ENCODE measurements at regions not wholly inside any gene's neighbourhood (a gene's known extent, or its start where the extent isn't known, plus 50 kb on each side); places are given as distances from the start of the nearest gene placed in this dataset.

DNA sequence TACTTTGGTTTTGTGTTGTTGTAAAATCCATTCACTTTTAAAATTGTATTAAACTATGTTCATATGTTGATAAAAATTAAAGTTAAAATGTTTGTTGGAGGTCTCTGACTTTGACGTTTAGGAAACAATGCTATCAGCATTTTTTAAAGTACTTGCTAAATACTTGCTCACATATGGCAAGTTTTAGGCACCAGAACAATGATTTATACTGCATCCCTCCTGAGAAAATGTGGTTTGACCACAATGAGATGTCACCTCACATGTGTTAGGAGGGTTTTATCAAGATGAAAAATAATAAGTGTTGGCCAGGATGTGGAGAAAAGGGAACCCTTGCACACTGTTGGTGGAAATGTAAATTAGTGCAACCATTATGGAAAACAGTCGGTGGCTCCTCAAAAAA, 180.8 kb downstream of the HSD17B3 start:
- CTCF ChIA-PET, result no interaction called here
- no peaks in the 10 kb centered on the region for H3K4me1 ChIP-seq (ENCODE audit: control insufficient read depth, extremely low read depth, insufficient read depth, low read length)
- H3K27me3 ChIP-seq (ENCODE audit: control insufficient read depth in 2 of 2, insufficient read depth in 2 of 2, low read length in 2 of 2), result peaks cover 2 to 5% of the 10 kb centered on the region in 2 experiments
- no peak overlapping the region for H3K27ac ChIP-seq (ENCODE audit: insufficient read depth, low read depth, low read length)
- no peak overlapping the region for H3K9ac ChIP-seq (replicated peaks; ENCODE audit: extremely low read depth, insufficient read depth, low read length)
- intact Hi-C loops (cut with micrococcal nuclease) (no loop called here), dilution Hi-C loops (cut with MboI; ENCODE audit: extremely low pct_ligation_motif_present, low sequenced_read_pairs) (no loop called here)
- no peak overlapping the region for H3K4me2 ChIP-seq (ENCODE audit: insufficient read depth, low read length)
- H3K9me1 ChIP-seq (replicated peaks; ENCODE audit: control insufficient read depth, extremely low read depth, insufficient read depth, low read length), result no peaks in the 10 kb centered on the region
- TF ChIP-seq FOS (IDR thresholded peaks at IDR 0.05; ENCODE audit: borderline replicate concordance, insufficient read depth, low read length) (no peak), POLR2A (IDR thresholded peaks at IDR 0.05; ENCODE audit: low read depth, low read length) (no peak), EZH2 (IDR thresholded peaks at IDR 0.05; ENCODE audit: borderline replicate concordance, low read depth, low read length, severe bottlenecking) (no peak), GATA2 (IDR thresholded peaks at IDR 0.05; ENCODE audit: insufficient read depth, insufficient read length, low read depth, low read length) (no peak), POLR2AphosphoS5 (IDR thresholded peaks at IDR 0.05; ENCODE audit: insufficient read depth, low read depth, low read length) (no peak), JUN (IDR thresholded peaks at IDR 0.05; ENCODE audit: borderline replicate concordance, insufficient read depth, insufficient read length, low read depth) (no peak), MYC (IDR thresholded peaks at IDR 0.05; ENCODE audit: low read depth, low read length) (no peak)
- TF ChIP-seq, protein P1, sequence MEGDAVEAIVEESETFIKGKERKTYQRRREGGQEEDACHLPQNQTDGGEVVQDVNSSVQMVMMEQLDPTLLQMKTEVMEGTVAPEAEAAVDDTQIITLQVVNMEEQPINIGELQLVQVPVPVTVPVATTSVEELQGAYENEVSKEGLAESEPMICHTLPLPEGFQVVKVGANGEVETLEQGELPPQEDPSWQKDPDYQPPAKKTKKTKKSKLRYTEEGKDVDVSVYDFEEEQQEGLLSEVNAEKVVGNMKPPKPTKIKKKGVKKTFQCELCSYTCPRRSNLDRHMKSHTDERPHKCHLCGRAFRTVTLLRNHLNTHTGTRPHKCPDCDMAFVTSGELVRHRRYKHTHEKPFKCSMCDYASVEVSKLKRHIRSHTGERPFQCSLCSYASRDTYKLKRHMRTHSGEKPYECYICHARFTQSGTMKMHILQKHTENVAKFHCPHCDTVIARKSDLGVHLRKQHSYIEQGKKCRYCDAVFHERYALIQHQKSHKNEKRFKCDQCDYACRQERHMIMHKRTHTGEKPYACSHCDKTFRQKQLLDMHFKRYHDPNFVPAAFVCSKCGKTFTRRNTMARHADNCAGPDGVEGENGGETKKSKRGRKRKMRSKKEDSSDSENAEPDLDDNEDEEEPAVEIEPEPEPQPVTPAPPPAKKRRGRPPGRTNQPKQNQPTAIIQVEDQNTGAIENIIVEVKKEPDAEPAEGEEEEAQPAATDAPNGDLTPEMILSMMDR (IDR thresholded peaks at IDR 0.05; ENCODE audit: extremely low read depth in 1 of 2, insufficient read depth in 1 of 2, low read depth in 1 of 2, low read length in 2 of 2), result no peak
- TF ChIP-seq, protein P2, sequence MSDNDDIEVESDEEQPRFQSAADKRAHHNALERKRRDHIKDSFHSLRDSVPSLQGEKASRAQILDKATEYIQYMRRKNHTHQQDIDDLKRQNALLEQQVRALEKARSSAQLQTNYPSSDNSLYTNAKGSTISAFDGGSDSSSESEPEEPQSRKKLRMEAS (IDR thresholded peaks at IDR 0.05; ENCODE audit: insufficient read depth, insufficient read length), result no peak
- H3K9me3 ChIP-seq (replicated peaks; ENCODE audit: control insufficient read depth, insufficient read depth, low read length), result no peaks in the 10 kb centered on the region
- BruUV-seq (replicated peaks), result no TSS peak
- no peak overlapping the region for H3K4me3 ChIP-seq (replicated peaks in 1 of 3; ENCODE audit: insufficient read depth in 1 of 3, low read depth in 1 of 3, low read length in 3 of 3)
- POLR2A ChIA-PET, result no interaction called here
- no peak overlapping the region for H2AFZ ChIP-seq (ENCODE audit: low read depth, low read length)
- H3K36me3 ChIP-seq (ENCODE audit: control insufficient read depth in 2 of 2, extremely low read depth in 1 of 2, insufficient read depth in 2 of 2, low read length in 2 of 2), result no peaks in the 10 kb centered on the region
- H3K79me2 ChIP-seq (ENCODE audit: control insufficient read depth, insufficient read depth, low read length), result no peaks in the 10 kb centered on the region
- DNase-seq (ENCODE audit: low read depth, low spot score) (no peak), FAIRE-seq (no peak)
- no peaks in the 10 kb centered on the region for H4K20me1 ChIP-seq (replicated peaks; ENCODE audit: control insufficient read depth, extremely low read depth, insufficient read depth, low read length)

Measured in endothelial cell of umbilical vein (primary cell).